G401 (cell line): ENCODE measurements at regions not wholly inside any gene's neighbourhood (a gene's known extent, or its start where the extent isn't known, plus 50 kb on each side); places are given as distances from the start of the nearest gene placed in this dataset.

Experiments
- DNase-seq: peaks from one replicate; pipeline ENCODE4 v3.0.0-alpha.2; 2015; ENCODE audit warnings: low spot score
- in situ Hi-C: cut with HindIII; loops from 2 replicates; pipeline ENCODE4 v1.10.0; 2016; ENCODE audit warnings: low sequenced_read_pairs, mixed read lengths

GRCh38 chr3:95437409-95437808, 1374.5 kb downstream of the NSUN3 start:
- in situ Hi-C loops = no loop called here
- DNase-seq = no peak

GRCh38 chr3:95438274-95438673, 1375.4 kb downstream of the NSUN3 start:
- DNase-seq = no peak
- in situ Hi-C loops = no loop called here

- in situ Hi-C loops = no loop called here
- DNase-seq = no peak
Observed at GRCh38 chr3:95442766-95443165, 1371.6 kb upstream of the EPHA6 start.

- DNase-seq = no peak
- in situ Hi-C loops = no loop called here
Observed at GRCh38 chr3:95449841-95450240, 1364.6 kb upstream of the EPHA6 start.

DNA sequence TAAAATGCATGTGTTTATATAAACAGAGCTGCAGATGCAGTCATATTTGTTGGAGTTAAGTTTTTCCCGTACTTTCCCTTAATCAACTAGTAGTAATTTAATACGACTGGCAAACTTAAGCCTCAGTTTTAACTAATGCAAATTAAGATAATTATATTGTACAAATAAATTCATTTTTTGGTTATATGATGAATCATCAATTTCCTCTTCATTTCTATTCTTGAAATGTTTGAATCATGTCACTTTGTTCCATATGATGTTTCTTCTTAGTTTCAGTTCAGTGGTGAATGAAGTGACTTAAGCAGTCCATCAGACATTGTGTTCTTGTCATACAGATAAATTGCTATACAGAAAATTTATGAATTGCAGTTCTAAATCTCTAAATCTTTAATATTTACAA, 1361.2 kb upstream of the EPHA6 start:
- DNase-seq = no peak
- in situ Hi-C loops = no loop called here

GRCh38 chr3:95456835-95457234, 1357.6 kb upstream of the EPHA6 start:
- in situ Hi-C loops = no loop called here
- DNase-seq = no peak

DNA sequence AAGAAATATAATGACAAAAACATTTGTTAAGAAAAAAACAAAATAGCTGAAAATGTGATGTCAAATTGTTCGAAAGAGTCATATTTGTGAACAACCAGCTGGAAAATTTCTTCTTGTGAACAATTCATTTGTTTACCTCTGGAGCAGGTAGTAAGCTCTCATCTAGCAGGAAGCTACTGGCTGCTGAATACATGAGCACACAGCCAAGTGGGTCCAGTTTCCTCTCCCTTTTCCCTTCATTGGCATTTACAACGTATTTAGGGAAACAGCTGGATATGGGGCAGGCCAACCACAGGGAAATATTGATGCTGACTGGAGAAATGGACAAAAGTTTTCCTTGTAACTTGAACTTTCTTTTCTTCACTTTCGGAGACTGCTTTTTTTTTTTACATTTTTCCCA, 1354.7 kb upstream of the EPHA6 start:
- in situ Hi-C loops = no loop called here
- peak; percentile 76 for DNase-seq

DNA sequence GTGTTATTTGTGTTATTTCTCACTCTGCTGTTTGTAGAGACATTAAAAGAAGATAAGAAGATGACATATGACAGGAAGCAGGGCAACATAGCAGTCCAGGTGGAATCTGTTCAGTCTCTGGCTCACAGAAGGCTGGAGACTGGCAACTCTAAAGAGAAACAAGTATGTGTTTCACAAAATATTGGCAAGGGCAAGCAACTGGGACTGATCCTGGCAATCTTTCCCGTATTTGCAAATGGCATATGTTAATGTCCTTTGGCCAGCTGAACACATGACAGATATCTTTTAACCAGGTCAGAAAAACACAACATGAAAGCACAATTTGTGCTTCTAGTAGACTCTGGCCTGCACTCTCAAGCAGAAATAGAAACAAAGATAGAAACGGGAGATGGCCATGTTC, 1354.1 kb upstream of the EPHA6 start:
- in situ Hi-C loops = no loop called here
- peak; percentile 99 for DNase-seq

DNA sequence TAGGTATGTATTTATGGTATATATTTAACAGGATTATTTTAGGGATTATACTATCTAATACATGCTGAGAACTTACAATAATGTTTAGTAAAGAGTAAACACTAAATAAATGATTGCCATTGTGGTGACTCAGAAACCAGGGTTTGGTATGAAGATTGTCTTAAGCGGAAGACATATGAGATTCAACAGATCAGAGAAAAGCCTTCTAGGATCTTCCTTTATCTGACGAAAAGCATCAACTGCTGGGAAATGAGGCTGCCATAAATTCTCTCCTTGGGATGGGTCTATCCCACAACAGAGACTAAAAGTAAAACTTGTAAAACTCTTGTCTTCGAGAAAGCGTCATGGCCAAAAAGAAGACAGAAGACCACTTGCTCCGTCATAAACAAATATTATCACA, 1352.2 kb upstream of the EPHA6 start:
- DNase-seq = no peak
- in situ Hi-C loops = no loop called here

GRCh38 chr3:95464346-95464745, 1350.0 kb upstream of the EPHA6 start:
- in situ Hi-C loops = no loop called here
- DNase-seq = no peak

GRCh38 chr3:95468331-95468730, 1346.1 kb upstream of the EPHA6 start:
- no peak for DNase-seq
- in situ Hi-C loops = no loop called here

DNA sequence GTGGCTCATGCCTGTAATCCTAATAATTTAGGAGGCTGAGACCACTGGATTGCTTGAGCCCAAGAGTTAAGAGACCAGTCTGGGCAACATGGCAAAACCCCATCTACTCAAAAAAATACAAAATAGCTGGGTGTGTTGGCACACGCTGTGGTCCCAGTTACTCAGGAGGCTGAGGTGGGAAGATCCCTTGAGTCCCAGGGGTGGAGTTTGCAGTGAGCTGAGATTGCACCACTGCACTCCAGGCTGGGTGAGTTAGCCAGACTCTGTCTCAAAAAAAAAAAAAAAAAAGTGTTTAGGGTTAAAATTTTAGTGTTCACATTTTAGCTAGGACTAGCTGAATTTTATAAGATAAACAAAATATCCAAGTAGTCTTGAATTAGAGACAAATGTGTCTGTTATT, 1340.1 kb upstream of the EPHA6 start:
- no peak for DNase-seq
- in situ Hi-C loops = no loop called here

DNA sequence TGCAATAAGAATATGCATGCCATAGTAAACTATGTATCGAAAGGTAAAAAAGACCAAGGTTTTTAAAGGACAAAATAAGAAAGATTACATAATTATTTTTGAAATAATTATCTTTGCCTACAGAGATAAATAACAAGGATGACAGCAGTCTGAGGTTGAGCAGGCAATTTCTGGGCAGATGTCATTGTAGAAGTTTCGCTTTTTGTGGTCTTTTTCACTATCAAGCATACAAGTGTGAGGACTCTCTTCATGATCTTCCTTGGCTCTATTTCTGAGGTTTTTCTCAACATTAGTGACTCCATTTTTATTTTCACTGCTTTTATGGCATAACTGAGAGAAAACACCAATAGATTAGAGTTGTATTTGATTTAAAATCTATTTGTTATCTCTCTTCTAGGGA, 1337.9 kb upstream of the EPHA6 start:
- DNase-seq = no peak
- in situ Hi-C loops = no loop called here

DNA sequence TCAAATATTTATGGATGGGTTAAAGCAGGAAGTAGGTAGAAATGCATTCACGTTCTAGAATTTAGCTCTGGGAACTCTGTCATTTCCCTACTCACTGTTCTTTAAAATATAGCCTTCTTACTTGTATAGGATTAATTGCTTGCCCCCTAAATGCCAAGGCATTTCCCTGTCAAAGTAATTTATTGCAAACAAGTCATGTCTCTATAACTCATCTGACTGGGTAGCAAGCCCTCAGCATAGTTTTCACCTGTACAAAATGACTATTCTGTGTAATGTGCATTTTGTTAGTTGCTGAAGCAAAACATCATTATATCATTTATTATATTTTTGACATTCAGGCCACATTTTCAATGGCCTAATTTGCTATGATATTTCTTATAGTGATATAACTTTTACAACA, 1308.2 kb upstream of the EPHA6 start:
- in situ Hi-C loops = no loop called here

GRCh38 chr3:95508124-95508523, 1306.3 kb upstream of the EPHA6 start:
- in situ Hi-C loops = no loop called here
- DNase-seq = no peak

More for the DNA sequence above, 1308.2 kb upstream of the EPHA6 start:
- DNase-seq = no peak

- DNase-seq = no peak
- in situ Hi-C loops = no loop called here
Observed at GRCh38 chr3:95511828-95512227, 1302.6 kb upstream of the EPHA6 start.

DNA sequence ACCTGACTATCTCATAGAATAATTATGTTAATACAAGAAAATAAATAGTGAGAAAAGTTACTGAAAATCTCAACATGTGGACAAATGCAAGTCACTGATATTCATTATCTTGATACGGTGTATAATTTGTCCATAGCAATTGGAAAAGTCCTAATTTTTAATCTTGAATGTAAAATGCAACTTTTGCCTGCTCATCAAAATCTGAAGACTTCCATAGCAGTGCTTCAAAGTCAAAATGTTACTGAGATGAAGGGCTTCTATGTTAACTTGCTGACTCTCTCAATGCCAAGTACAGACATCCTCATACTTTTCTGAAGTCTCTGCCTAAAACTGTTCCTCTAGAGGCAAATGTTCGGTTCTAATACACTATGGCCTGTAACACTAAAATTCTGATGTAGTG, 1300.1 kb upstream of the EPHA6 start:
- no peak for DNase-seq
- in situ Hi-C loops = no loop called here

DNA sequence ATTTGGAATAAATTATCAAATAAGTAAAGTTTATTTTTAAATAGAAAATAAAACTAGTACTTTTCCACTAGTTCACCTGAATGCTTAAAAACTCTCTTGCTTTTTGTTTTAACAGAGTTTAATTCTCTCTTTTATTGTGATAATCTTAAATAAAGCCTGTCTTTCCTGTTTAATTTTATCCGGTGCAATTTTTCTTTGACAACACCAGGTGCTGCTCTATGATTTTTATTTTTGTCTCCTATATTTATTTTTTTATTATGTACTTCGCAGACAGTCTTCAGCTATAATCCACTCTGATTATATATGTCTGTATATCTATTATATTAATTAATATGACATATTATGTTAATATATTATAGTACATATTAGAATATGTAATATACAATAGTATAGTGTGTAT, 1293.0 kb upstream of the EPHA6 start:
- DNase-seq = no peak
- in situ Hi-C loops = no loop called here

GRCh38 chr3:95522449-95522848, 1291.9 kb upstream of the EPHA6 start:
- no peak for DNase-seq
- in situ Hi-C loops = no loop called here

GRCh38 chr3:95539950-95540483, 1274.4 kb upstream of the EPHA6 start:
- in situ Hi-C loops = no loop called here
- DNase-seq = no peak

DNA sequence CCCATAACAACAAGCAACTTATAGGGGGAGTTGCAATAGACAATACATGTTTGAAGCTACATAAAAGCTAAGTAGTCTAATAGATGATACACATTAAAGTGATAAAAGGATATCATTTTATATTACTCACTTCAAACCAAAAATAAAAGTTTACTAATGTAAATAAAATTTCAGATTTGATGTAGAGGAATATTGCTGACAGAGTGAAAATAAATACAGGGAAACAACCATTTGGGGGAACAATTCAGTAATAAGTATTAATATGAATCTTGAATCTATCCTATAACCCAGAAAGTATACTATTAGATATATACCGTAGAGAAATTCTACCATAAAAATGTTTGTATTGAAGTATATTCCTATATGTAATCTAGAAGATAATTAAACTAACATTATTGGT, 1248.9 kb upstream of the EPHA6 start:
- in situ Hi-C loops = no loop called here
- no peak for DNase-seq

- in situ Hi-C loops = no loop called here
- DNase-seq = no peak
Observed at GRCh38 chr3:95567346-95567745, 1247.0 kb upstream of the EPHA6 start.
